ENCODE measurements at regions not wholly inside any gene's neighbourhood (a gene's known extent, or its start where the extent isn't known, plus 50 kb on each side); places are given as distances from the start of the nearest gene placed in this dataset.

DNA sequence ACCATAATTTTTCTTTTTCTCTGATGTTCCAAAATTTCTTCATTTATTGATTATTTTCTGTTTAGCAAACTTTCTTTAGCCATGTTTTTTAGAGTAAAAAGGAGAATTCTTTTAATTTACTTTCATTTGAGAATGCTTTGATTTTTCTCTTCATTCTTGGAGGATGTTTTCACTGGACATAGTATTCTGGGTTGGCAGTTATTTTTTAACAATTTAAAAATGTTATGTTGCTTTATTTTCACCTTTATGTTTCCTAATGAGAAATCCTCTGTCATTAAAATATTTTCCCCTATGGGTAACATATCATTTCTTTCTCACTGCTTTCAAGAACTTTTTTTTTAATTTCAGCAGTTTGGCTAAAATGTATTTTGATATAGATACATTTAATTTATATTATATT lies 631.4 kb upstream of the CDH2 start:
- TF ChIP-seq, protein P1, sequence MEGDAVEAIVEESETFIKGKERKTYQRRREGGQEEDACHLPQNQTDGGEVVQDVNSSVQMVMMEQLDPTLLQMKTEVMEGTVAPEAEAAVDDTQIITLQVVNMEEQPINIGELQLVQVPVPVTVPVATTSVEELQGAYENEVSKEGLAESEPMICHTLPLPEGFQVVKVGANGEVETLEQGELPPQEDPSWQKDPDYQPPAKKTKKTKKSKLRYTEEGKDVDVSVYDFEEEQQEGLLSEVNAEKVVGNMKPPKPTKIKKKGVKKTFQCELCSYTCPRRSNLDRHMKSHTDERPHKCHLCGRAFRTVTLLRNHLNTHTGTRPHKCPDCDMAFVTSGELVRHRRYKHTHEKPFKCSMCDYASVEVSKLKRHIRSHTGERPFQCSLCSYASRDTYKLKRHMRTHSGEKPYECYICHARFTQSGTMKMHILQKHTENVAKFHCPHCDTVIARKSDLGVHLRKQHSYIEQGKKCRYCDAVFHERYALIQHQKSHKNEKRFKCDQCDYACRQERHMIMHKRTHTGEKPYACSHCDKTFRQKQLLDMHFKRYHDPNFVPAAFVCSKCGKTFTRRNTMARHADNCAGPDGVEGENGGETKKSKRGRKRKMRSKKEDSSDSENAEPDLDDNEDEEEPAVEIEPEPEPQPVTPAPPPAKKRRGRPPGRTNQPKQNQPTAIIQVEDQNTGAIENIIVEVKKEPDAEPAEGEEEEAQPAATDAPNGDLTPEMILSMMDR (optimal IDR thresholded peaks at IDR 0.05 in 1 of 3, IDR thresholded peaks at IDR 0.05 in 1 of 3, conservative IDR thresholded peaks at IDR 0.05 in 1 of 3; ENCODE audit: extremely low read depth in 1 of 3, insufficient read depth in 2 of 3, low read length in 3 of 3), result no peak
- no peak for TF ChIP-seq EZH2 (IDR thresholded peaks at IDR 0.05; ENCODE audit: low read length)

All from keratinocyte (primary cell).